HEK293 (cell line): ENCODE measurements at regions not wholly inside any gene's neighbourhood (a gene's known extent, or its start where the extent isn't known, plus 50 kb on each side); places are given as distances from the start of the nearest gene placed in this dataset.

Experiments used
- CTCF ChIA-PET: fragments of 350-600 bp; formaldehyde crosslinking; extraction: SDS; loops from one replicate; lab custom pipeline; 2021; ENCODE audit warnings: antibody characterized with exemption; lab: Yijun Ruan, JAX
- POLR2A ChIA-PET: fragments of 300-600 bp; formaldehyde crosslinking; extraction: SDS; loops from one replicate; lab custom pipeline; 2020; ENCODE audit warnings: antibody characterized with exemption, inconsistent platforms; lab: Yijun Ruan, JAX
- H3K27ac ChIP-seq: fragments of 200-500 bp; sonication (Bioruptor generic); 2 replicates; pipeline ENCODE4 v1.5.1; 2014; ENCODE audit warnings: low read depth, low read length, control low read depth, inconsistent platforms; ENCODE audit errors: extremely low read depth
- H3K36me3 ChIP-seq, 2 experiments: fragments of 200-500 bp in 1 of 2; sonication (Bioruptor generic) in 1 of 2; 1 replicate in 1 of 2; 2 replicates in 1 of 2; pipeline ENCODE4 v1.5.1; 2014 to 2017; ENCODE audit warnings: inconsistent platforms in 2 of 2, low read length in 2 of 2; ENCODE audit not compliant: control insufficient read depth in 2 of 2, insufficient read depth in 1 of 2
- H3K4me1 ChIP-seq: fragments of 200-500 bp; sonication (Bioruptor generic); 2 replicates; pipeline ENCODE4 v1.5.1; 2014; ENCODE audit warnings: mild to moderate bottlenecking, low read length, inconsistent platforms; ENCODE audit not compliant: control insufficient read depth, insufficient read depth
- H3K4me3 ChIP-seq: 2 replicates; pipeline ENCODE4 v1.5.1; 2011; ENCODE audit warnings: low read depth, mild to moderate bottlenecking, control low read depth, low read length, moderate library complexity
- H3K9me3 ChIP-seq: fragments of 200-500 bp; sonication (Bioruptor generic); 2 replicates; pipeline ENCODE4 v1.5.1; 2014; ENCODE audit warnings: low read depth, low read length, inconsistent platforms; ENCODE audit not compliant: control insufficient read depth, insufficient read depth
- ELK4 ChIP-seq: IDR thresholded peaks from 2 replicates; pipeline ENCODE4 v1.6.1; 2011; ENCODE audit warnings: mild to moderate bottlenecking, low read depth, low read length, borderline replicate concordance
- GFI1B ChIP-seq: fragments of 450-650 bp; formaldehyde crosslinking; IDR thresholded peaks from 2 replicates; pipeline ENCODE4 v1.5.1; 2016; ENCODE audit warnings: missing biosample characterization, missing genetic modification characterization
- INSM2 ChIP-seq: fragments of 450-650 bp; formaldehyde crosslinking; IDR thresholded peaks from 2 replicates; pipeline ENCODE4 v1.5.1; 2016; ENCODE audit warnings: missing biosample characterization, missing genetic modification characterization
- MYNN ChIP-seq: fragments of 450-650 bp; formaldehyde crosslinking; IDR thresholded peaks from 2 replicates; pipeline ENCODE4 v1.5.1; 2016; ENCODE audit warnings: missing biosample characterization, missing genetic modification characterization, borderline replicate concordance
- SP2 ChIP-seq: fragments of 450-650 bp; formaldehyde crosslinking; IDR thresholded peaks from 2 replicates; pipeline ENCODE4 v1.5.1; 2016; ENCODE audit warnings: missing biosample characterization, missing genetic modification characterization
- SP3 ChIP-seq: fragments of 450-650 bp; formaldehyde crosslinking; IDR thresholded peaks from 2 replicates; pipeline ENCODE4 v1.5.1; 2016; ENCODE audit warnings: missing biosample characterization, missing genetic modification characterization
- TSHZ1 ChIP-seq: fragments of 450-650 bp; formaldehyde crosslinking; IDR thresholded peaks from 2 replicates; pipeline ENCODE4 v1.5.1; 2016; ENCODE audit warnings: missing biosample characterization, missing genetic modification characterization, borderline replicate concordance
- ZBTB17 ChIP-seq: fragments of 450-650 bp; formaldehyde crosslinking; IDR thresholded peaks from 2 replicates; pipeline ENCODE4 v1.5.1; 2016; ENCODE audit warnings: missing biosample characterization, missing genetic modification characterization
- ZBTB20 ChIP-seq: fragments of 450-650 bp; formaldehyde crosslinking; IDR thresholded peaks from 2 replicates; pipeline ENCODE4 v1.5.1; 2016; ENCODE audit warnings: missing biosample characterization, missing genetic modification characterization
- ZBTB48 ChIP-seq: fragments of 450-650 bp; formaldehyde crosslinking; IDR thresholded peaks from 2 replicates; pipeline ENCODE4 v1.5.1; 2016; ENCODE audit warnings: missing biosample characterization, missing genetic modification characterization
- ZFP3 ChIP-seq: fragments of 450-650 bp; formaldehyde crosslinking; IDR thresholded peaks from 2 replicates; pipeline ENCODE4 v1.5.1; 2016; ENCODE audit warnings: low read depth, missing biosample characterization, missing genetic modification characterization
- ZNF184 ChIP-seq: fragments of 450-650 bp; IDR thresholded peaks from 2 replicates; pipeline ENCODE4 v1.5.1; 2018; ENCODE audit warnings: missing biosample characterization, mild to moderate bottlenecking, missing genetic modification characterization
- ZNF223 ChIP-seq: fragments of 450-650 bp; formaldehyde crosslinking; IDR thresholded peaks from 2 replicates; pipeline ENCODE4 v1.5.1; 2016; ENCODE audit warnings: missing biosample characterization, missing genetic modification characterization
- ZNF292 ChIP-seq: fragments of 450-650 bp; formaldehyde crosslinking; IDR thresholded peaks from 2 replicates; pipeline ENCODE4 v1.5.1; 2016; ENCODE audit warnings: low read depth, missing biosample characterization, missing genetic modification characterization, borderline replicate concordance
- ZNF555 ChIP-seq: fragments of 450-650 bp; formaldehyde crosslinking; conservative IDR thresholded peaks from 2 replicates; pipeline ENCODE4 v1.5.1; 2017; ENCODE audit warnings: missing biosample characterization, mild to moderate bottlenecking, missing genetic modification characterization, inconsistent platforms
- ZNF626 ChIP-seq: fragments of 450-650 bp; sonication (Bioruptor Pico); formaldehyde crosslinking; IDR thresholded peaks from 2 replicates; pipeline ENCODE4 v1.5.1; 2018; ENCODE audit warnings: missing biosample characterization, missing genetic modification characterization, inconsistent platforms
- ZNF747 ChIP-seq: fragments of 450-650 bp; formaldehyde crosslinking; IDR thresholded peaks from 2 replicates; pipeline ENCODE4 v1.5.1; 2016; ENCODE audit warnings: missing biosample characterization, missing genetic modification characterization
- ZNF76 ChIP-seq: fragments of 450-650 bp; formaldehyde crosslinking; IDR thresholded peaks from 2 replicates; pipeline ENCODE4; 2016; ENCODE audit warnings: low read depth, missing biosample characterization, missing genetic modification characterization, borderline replicate concordance
- ZNF768 ChIP-seq: fragments of 450-650 bp; formaldehyde crosslinking; IDR thresholded peaks from 2 replicates; pipeline ENCODE4 v1.5.1; 2018; ENCODE audit warnings: missing biosample characterization, mild to moderate bottlenecking, missing genetic modification characterization
- ZNF791 ChIP-seq: fragments of 450-650 bp; formaldehyde crosslinking; IDR thresholded peaks from 2 replicates; pipeline ENCODE4 v1.5.1; 2016; ENCODE audit warnings: missing biosample characterization, missing genetic modification characterization

GRCh38 chr5:100664140-100664539, 129.0 kb downstream of the FAM174A start (continued):
- no peak for TF ChIP-seq INSM2 (tag by site-specific recombination)
- TF ChIP-seq ZNF223 = no peak
- TF ChIP-seq TSHZ1 (tag by site-specific recombination) = no peak
- TF ChIP-seq ZNF76 (tag by site-specific recombination) = no peak
- TF ChIP-seq, all 188 proteins: peak for 0

- Histone ChIP-seq H3K27ac (no peak overlapping the region), H3K4me1 (no peaks in the 10 kb centered on the region), H3K36me3 (no peaks in the 10 kb centered on the region), H3K4me3 (no peak overlapping the region), H3K9me3 (no peaks in the 10 kb centered on the region)
- ChIA-PET CTCF (interaction anchor here (0.5 to 0.9 kb wide), 2 partner anchors 9 to 10 kb away, joined by 3 to 4 read pairs; no protein-coding TSS in a partner anchor), POLR2A (no interaction called here)
- TF ChIP-seq ZNF292 (tag by site-specific recombination) (no peak), GFI1B (tag by site-specific recombination) (no peak), ZBTB20 (tag by site-specific recombination) (no peak), ZNF626 (tag by site-specific recombination) (no peak), ZBTB17 (tag by site-specific recombination) (no peak), ZNF555 (tag by site-specific recombination) (no peak), ZBTB48 (tag by site-specific recombination) (no peak), ZNF768 (tag by site-specific recombination) (no peak), ZNF791 (tag by site-specific recombination) (no peak), MYNN (tag by site-specific recombination) (no peak), ZNF184 (no peak), ZFP3 (no peak), SP3 (tag by site-specific recombination) (no peak), ELK4 (no peak), ZNF747 (tag by site-specific recombination) (no peak), SP2 (tag by site-specific recombination) (no peak)
These were observed 132.0 kb downstream of the FAM174A start for GRCh38 chr5:100667161-100667630.
